ENCODE measurements at regions not wholly inside any gene's neighbourhood (a gene's known extent, or its start where the extent isn't known, plus 50 kb on each side); places are given as distances from the start of the nearest gene placed in this dataset.
"Not testable (repeated sequence)": the region's sequence is repeated elsewhere in the genome, so short reads cannot be mapped to it uniquely, and the experiment has no call there.

- not testable (repeated sequence) for TF ChIP-seq CTCF, POLR2A (IDR thresholded peaks at IDR 0.05)
Measured at GRCh38 chr14:97148021-97148420, 350.8 kb downstream of the VRK1 start.
